SK-N-SH (cell line): ENCODE measurements at regions not wholly inside any gene's neighbourhood (a gene's known extent, or its start where the extent isn't known, plus 50 kb on each side); places are given as distances from the start of the nearest gene placed in this dataset.

Experiments
- CHD2 ChIP-seq: fragments of 150-350 bp; IDR thresholded peaks from 2 replicates; pipeline ENCODE4 v1.6.1; 2018; ENCODE audit warnings: low read length; ENCODE audit not compliant: partially characterized antibody
- CTCF ChIP-seq: fragments of 200-600 bp; sonication (generic); IDR thresholded peaks from 2 replicates; pipeline ENCODE4 v1.6.1; 2017; ENCODE audit warnings: antibody characterized with exemption, mild to moderate bottlenecking, moderate library complexity
- ELF1 ChIP-seq: IDR thresholded peaks from 2 replicates; pipeline ENCODE4 v1.4.0; 2012
- EZH2phosphoT487 ChIP-seq: fragments of 200-600 bp; sonication (generic); IDR thresholded peaks from 2 replicates; pipeline ENCODE4 v1.6.1; 2017; ENCODE audit warnings: low read depth, mixed run types, mild to moderate bottlenecking, antibody characterized with exemption, moderate library complexity, borderline replicate concordance
- FOSL2 ChIP-seq: IDR thresholded peaks from 2 replicates; pipeline ENCODE4 v1.4.0; 2012; ENCODE audit warnings: low read depth, mild to moderate bottlenecking, moderate library complexity, borderline replicate concordance
- FOXJ3 ChIP-seq: sonication (generic); formaldehyde crosslinking; IDR thresholded peaks from 2 replicates; pipeline ENCODE4 v1.5.1; 2020; ENCODE audit warnings: mild to moderate bottlenecking, missing genetic modification reagents
- FOXM1 ChIP-seq: IDR thresholded peaks from 2 replicates; pipeline ENCODE4 v1.4.0; 2012; ENCODE audit warnings: low read depth, mild to moderate bottlenecking
- GABPA ChIP-seq: IDR thresholded peaks from 2 replicates; pipeline ENCODE4 v1.4.0; 2012; ENCODE audit warnings: low read depth, mild to moderate bottlenecking
- MXI1 ChIP-seq: IDR thresholded peaks from 2 replicates; pipeline ENCODE4 v1.6.1; 2012; ENCODE audit warnings: mild to moderate bottlenecking, low read depth, low read length, improper control_type of control experiment
- NFIC ChIP-seq: IDR thresholded peaks from 2 replicates; pipeline ENCODE4 v1.4.0; 2012; ENCODE audit warnings: borderline replicate concordance
- NRF1 ChIP-seq: IDR thresholded peaks from 2 replicates; pipeline ENCODE4 v1.6.1; 2012; ENCODE audit warnings: low read depth, mild to moderate bottlenecking, low read length
- POLR2AphosphoS5 ChIP-seq: IDR thresholded peaks from 2 replicates; pipeline ENCODE4 v1.6.1; 2012; ENCODE audit warnings: low read depth, low read length
- RAD21 ChIP-seq: IDR thresholded peaks from 2 replicates; pipeline ENCODE4 v1.6.1; 2012; ENCODE audit warnings: mild to moderate bottlenecking, low read length
- TAF1 ChIP-seq: IDR thresholded peaks from 2 replicates; pipeline ENCODE4 v1.6.1; 2012; ENCODE audit warnings: low read depth, mild to moderate bottlenecking, low read length, moderate library complexity, borderline replicate concordance
- TCF12 ChIP-seq: IDR thresholded peaks from 2 replicates; pipeline ENCODE4 v1.4.0; 2012
- TEAD4 ChIP-seq: IDR thresholded peaks from 2 replicates; pipeline ENCODE4 v1.4.0; 2012; ENCODE audit warnings: mild to moderate bottlenecking, borderline replicate concordance; ENCODE audit not compliant: insufficient read depth
- USF1 ChIP-seq: IDR thresholded peaks from 2 replicates; pipeline ENCODE4 v1.4.0; 2012; ENCODE audit warnings: low read depth, borderline replicate concordance
- USF2 ChIP-seq: fragments of 150-350 bp; IDR thresholded peaks from 2 replicates; pipeline ENCODE4 v1.6.1; 2017; ENCODE audit warnings: antibody characterized with exemption, low read length, low read depth, borderline replicate concordance
- YY1 ChIP-seq: IDR thresholded peaks from 2 replicates; pipeline ENCODE4 v1.4.0; 2012; ENCODE audit warnings: low read depth, mild to moderate bottlenecking
- ZBTB33 ChIP-seq: IDR thresholded peaks from 2 replicates; pipeline ENCODE4 v1.4.0; 2012; ENCODE audit warnings: low read depth, borderline replicate concordance

GRCh38 chr5:125410537-125411070 is 664.2 kb upstream of the ZNF608 start (continued):
- TF ChIP-seq CTCF (no peak), FOSL2 (peak; percentile 70), RAD21 (peak; percentile 48; the same call in 1 of the 2 replicates), POLR2AphosphoS5 (peak; percentile 86), GABPA (no peak; the same call in 1 of the 2 replicates), NFIC (peak; percentile 81), USF2 (no peak), FOXM1 (peak; percentile 84), YY1 (no peak), ELF1 (no peak), TEAD4 (peak; percentile 99), FOXJ3 (CRISPR knock-in tag) (peak; percentile 76; the same call in 1 of the 2 replicates), CHD2 (no peak), USF1 (no peak), ZBTB33 (peak; percentile 78; the same call in 1 of the 2 replicates), NRF1 (no peak), EZH2phosphoT487 (no peak; the same call in 1 of the 2 replicates), TCF12 (peak; percentile 99), TAF1 (no peak), MXI1 (peak; percentile 13; the same call in 1 of the 2 replicates)
